ENCODE measurements at regions not wholly inside any gene's neighbourhood (a gene's known extent, or its start where the extent isn't known, plus 50 kb on each side); places are given as distances from the start of the nearest gene placed in this dataset.
"Not testable (repeated sequence)": the region's sequence is repeated elsewhere in the genome, so short reads cannot be mapped to it uniquely, and the experiment has no call there.

DNA sequence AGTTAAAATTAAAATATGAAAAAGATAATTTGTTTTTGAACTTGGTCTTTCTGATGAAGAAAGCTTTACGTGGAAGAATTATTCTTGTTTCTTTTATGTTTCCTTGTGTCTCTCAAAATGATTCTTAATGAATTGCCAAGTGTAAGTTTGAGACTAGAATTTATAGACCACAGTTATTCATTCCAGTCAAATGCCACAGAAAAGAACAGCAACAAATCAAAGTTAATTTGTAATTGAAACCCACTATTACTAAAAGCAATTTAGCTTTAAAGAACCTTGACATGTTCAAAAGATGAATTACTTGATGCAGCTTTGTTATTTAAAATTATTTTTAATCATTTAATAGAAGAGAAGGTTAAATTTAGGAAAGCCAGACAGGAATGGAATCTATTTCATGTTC is 1277.7 kb upstream of the NUDT12 start (continued):
- TF ChIP-seq RARB (CRISPR knock-in tag; IDR thresholded peaks at IDR 0.05) (no peak), CSDC2 (CRISPR knock-in tag; IDR thresholded peaks at IDR 0.05) (no peak), ZNF70 (CRISPR knock-in tag; IDR thresholded peaks at IDR 0.05) (no peak), ZFP3 (CRISPR knock-in tag; IDR thresholded peaks at IDR 0.05) (no peak), TOX (CRISPR knock-in tag; IDR thresholded peaks at IDR 0.05; ENCODE audit: borderline replicate concordance) (peak; percentile 82; the same call in 1 of the 2 replicates)

DNA sequence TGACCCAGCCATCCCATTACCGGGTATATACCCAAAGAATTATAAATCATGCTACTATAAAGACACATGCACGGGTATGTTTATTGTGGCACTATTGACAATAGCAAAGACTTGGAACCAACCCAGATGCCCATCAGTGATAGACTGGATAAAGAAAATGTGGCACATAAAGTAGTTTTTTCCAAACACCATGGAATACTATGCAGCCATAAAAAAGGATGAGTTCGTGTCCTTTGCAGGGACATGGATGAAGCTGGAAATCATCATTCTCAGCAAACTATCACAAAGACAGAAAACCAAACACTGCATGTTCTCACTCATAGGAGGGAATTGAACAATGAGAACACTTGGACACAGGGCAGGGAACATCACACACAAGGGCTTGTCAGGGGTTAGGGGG is 1268.9 kb upstream of the NUDT12 start:
- not testable (repeated sequence) for ATAC-seq

DNA sequence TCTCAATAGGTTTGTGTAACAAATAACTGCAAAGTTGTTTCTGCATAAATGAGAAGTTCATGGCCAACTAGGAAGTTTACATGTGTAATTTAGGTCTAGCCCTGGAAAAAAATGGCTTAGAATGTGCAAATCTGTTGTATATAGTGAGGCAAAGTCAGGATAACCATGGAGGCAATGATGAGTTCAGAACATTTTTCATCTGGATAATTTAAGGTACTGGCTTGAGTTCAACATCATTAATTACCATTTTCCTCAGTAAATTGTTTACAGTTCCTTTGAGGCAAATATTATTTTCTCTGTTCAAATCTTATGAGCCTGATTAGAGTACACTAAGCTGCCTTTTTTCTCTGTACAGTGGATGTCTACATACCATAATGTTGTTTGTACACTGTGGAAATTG is 1259.0 kb upstream of the NUDT12 start:
- TF ChIP-seq GLIS3 (CRISPR knock-in tag; IDR thresholded peaks at IDR 0.05) (no peak), ZC3H10 (CRISPR knock-in tag; IDR thresholded peaks at IDR 0.05) (no peak), OSR1 (CRISPR knock-in tag; IDR thresholded peaks at IDR 0.05) (no peak), ZFP30 (CRISPR knock-in tag; IDR thresholded peaks at IDR 0.05) (no peak), ESRRG (CRISPR knock-in tag; IDR thresholded peaks at IDR 0.05) (no peak), CSDC2 (CRISPR knock-in tag; IDR thresholded peaks at IDR 0.05) (no peak), ZFP3 (CRISPR knock-in tag; IDR thresholded peaks at IDR 0.05) (no peak), RARB (CRISPR knock-in tag; IDR thresholded peaks at IDR 0.05) (no peak), PPARA (CRISPR knock-in tag; IDR thresholded peaks at IDR 0.05; ENCODE audit: borderline replicate concordance) (no peak), ZNF565 (CRISPR knock-in tag; conservative IDR thresholded peaks at IDR 0.05; ENCODE audit: low read depth) (no peak), ARNTL (CRISPR knock-in tag; IDR thresholded peaks at IDR 0.05; ENCODE audit: borderline replicate concordance, low read depth) (no peak), TOX (CRISPR knock-in tag; IDR thresholded peaks at IDR 0.05; ENCODE audit: borderline replicate concordance) (no peak), ZNF70 (CRISPR knock-in tag; IDR thresholded peaks at IDR 0.05) (no peak), BACH2 (CRISPR knock-in tag; IDR thresholded peaks at IDR 0.05; ENCODE audit: borderline replicate concordance) (no peak)
- TF ChIP-seq, protein P1, sequence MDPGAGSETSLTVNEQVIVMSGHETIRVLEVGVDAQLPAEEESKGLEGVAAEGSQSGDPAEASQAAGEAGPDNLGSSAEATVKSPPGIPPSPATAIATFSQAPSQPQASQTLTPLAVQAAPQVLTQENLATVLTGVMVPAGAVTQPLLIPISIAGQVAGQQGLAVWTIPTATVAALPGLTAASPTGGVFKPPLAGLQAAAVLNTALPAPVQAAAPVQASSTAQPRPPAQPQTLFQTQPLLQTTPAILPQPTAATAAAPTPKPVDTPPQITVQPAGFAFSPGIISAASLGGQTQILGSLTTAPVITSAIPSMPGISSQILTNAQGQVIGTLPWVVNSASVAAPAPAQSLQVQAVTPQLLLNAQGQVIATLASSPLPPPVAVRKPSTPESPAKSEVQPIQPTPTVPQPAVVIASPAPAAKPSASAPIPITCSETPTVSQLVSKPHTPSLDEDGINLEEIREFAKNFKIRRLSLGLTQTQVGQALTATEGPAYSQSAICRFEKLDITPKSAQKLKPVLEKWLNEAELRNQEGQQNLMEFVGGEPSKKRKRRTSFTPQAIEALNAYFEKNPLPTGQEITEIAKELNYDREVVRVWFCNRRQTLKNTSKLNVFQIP (CRISPR knock-in tag; IDR thresholded peaks at IDR 0.05; ENCODE audit: borderline replicate concordance, low read depth): no peak
- TF ChIP-seq, protein P2, sequence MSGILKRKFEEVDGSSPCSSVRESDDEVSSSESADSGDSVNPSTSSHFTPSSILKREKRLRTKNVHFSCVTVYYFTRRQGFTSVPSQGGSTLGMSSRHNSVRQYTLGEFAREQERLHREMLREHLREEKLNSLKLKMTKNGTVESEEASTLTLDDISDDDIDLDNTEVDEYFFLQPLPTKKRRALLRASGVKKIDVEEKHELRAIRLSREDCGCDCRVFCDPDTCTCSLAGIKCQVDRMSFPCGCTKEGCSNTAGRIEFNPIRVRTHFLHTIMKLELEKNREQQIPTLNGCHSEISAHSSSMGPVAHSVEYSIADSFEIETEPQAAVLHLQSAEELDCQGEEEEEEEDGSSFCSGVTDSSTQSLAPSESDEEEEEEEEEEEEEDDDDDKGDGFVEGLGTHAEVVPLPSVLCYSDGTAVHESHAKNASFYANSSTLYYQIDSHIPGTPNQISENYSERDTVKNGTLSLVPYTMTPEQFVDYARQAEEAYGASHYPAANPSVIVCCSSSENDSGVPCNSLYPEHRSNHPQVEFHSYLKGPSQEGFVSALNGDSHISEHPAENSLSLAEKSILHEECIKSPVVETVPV (CRISPR knock-in tag; IDR thresholded peaks at IDR 0.05): no peak
- TF ChIP-seq, protein P3, sequence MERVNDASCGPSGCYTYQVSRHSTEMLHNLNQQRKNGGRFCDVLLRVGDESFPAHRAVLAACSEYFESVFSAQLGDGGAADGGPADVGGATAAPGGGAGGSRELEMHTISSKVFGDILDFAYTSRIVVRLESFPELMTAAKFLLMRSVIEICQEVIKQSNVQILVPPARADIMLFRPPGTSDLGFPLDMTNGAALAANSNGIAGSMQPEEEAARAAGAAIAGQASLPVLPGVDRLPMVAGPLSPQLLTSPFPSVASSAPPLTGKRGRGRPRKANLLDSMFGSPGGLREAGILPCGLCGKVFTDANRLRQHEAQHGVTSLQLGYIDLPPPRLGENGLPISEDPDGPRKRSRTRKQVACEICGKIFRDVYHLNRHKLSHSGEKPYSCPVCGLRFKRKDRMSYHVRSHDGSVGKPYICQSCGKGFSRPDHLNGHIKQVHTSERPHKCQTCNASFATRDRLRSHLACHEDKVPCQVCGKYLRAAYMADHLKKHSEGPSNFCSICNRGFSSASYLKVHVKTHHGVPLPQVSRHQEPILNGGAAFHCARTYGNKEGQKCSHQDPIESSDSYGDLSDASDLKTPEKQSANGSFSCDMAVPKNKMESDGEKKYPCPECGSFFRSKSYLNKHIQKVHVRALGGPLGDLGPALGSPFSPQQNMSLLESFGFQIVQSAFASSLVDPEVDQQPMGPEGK (CRISPR knock-in tag; IDR thresholded peaks at IDR 0.05; ENCODE audit: borderline replicate concordance): no peak
- TF ChIP-seq, protein P4, sequence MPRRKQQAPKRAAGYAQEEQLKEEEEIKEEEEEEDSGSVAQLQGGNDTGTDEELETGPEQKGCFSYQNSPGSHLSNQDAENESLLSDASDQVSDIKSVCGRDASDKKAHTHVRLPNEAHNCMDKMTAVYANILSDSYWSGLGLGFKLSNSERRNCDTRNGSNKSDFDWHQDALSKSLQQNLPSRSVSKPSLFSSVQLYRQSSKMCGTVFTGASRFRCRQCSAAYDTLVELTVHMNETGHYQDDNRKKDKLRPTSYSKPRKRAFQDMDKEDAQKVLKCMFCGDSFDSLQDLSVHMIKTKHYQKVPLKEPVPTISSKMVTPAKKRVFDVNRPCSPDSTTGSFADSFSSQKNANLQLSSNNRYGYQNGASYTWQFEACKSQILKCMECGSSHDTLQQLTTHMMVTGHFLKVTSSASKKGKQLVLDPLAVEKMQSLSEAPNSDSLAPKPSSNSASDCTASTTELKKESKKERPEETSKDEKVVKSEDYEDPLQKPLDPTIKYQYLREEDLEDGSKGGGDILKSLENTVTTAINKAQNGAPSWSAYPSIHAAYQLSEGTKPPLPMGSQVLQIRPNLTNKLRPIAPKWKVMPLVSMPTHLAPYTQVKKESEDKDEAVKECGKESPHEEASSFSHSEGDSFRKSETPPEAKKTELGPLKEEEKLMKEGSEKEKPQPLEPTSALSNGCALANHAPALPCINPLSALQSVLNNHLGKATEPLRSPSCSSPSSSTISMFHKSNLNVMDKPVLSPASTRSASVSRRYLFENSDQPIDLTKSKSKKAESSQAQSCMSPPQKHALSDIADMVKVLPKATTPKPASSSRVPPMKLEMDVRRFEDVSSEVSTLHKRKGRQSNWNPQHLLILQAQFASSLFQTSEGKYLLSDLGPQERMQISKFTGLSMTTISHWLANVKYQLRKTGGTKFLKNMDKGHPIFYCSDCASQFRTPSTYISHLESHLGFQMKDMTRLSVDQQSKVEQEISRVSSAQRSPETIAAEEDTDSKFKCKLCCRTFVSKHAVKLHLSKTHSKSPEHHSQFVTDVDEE (CRISPR knock-in tag; IDR thresholded peaks at IDR 0.05): no peak
- ATAC-seq: no peak

DNA sequence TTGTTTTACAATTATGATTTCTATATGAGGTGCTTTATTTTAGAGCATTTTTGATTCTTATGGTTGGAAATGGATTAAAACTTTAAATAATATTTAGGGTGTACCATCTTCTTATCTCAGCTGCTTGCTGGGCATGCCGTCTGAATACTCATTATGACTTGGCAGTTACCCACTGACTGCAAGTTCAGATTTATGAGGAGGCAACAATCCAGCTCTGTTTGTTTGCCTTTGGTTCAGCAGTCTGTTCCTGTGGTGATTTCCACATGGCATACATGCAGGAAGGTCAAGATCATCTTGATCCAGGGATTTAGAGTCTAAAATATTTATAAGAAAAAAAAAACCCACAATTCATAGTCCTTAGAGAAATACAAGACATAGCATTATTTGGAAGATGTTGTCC is 1254.5 kb upstream of the NUDT12 start:
- no peak for ATAC-seq
- no peak for TF ChIP-seq ZNF70 (CRISPR knock-in tag; IDR thresholded peaks at IDR 0.05)
- TF ChIP-seq ZFP30 (CRISPR knock-in tag; IDR thresholded peaks at IDR 0.05): no peak
- TF ChIP-seq ZFP3 (CRISPR knock-in tag; IDR thresholded peaks at IDR 0.05): no peak
- no peak for TF ChIP-seq ESRRG (CRISPR knock-in tag; IDR thresholded peaks at IDR 0.05)
- TF ChIP-seq PPARA (CRISPR knock-in tag; IDR thresholded peaks at IDR 0.05; ENCODE audit: borderline replicate concordance): no peak
- no peak for TF ChIP-seq GLIS3 (CRISPR knock-in tag; IDR thresholded peaks at IDR 0.05)
- no peak for TF ChIP-seq TCF4 (CRISPR knock-in tag; IDR thresholded peaks at IDR 0.05; ENCODE audit: borderline replicate concordance)

DNA sequence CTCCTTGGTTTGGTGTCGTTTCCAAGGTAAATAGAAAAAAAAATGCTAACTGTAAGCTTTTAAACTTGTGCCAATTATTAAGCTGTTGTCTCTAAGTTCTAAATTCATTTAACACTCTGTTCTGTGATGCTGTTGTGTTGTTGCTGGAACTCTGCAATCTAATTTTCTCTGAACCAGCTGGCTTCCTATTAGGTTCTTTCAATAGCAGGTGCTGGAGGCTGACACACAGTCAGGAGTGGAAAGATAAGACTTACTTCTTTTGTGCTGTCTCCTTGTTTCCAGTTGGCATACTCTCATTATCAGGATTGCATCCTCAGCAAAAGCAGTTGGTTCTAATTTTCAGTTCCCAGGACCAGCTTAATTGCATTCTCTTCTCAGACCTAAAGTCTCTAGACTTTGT is 1252.6 kb upstream of the NUDT12 start:
- no peak for ATAC-seq
- TF ChIP-seq, protein P1 (CRISPR knock-in tag; IDR thresholded peaks at IDR 0.05; ENCODE audit: borderline replicate concordance, low read depth): no peak
- TF ChIP-seq, protein P2 (CRISPR knock-in tag; IDR thresholded peaks at IDR 0.05): no peak
- TF ChIP-seq ZC3H10 (CRISPR knock-in tag; IDR thresholded peaks at IDR 0.05): no peak
- no peak for TF ChIP-seq TCF4 (CRISPR knock-in tag; IDR thresholded peaks at IDR 0.05; ENCODE audit: borderline replicate concordance)
- TF ChIP-seq ESRRG (CRISPR knock-in tag; IDR thresholded peaks at IDR 0.05): no peak
- TF ChIP-seq ISL1 (CRISPR knock-in tag; IDR thresholded peaks at IDR 0.05): no peak
- no peak for TF ChIP-seq OSR1 (CRISPR knock-in tag; IDR thresholded peaks at IDR 0.05)
- TF ChIP-seq ARNTL (CRISPR knock-in tag; IDR thresholded peaks at IDR 0.05; ENCODE audit: borderline replicate concordance, low read depth): no peak
- TF ChIP-seq GLIS3 (CRISPR knock-in tag; IDR thresholded peaks at IDR 0.05): no peak
- TF ChIP-seq, protein P3 (CRISPR knock-in tag; IDR thresholded peaks at IDR 0.05; ENCODE audit: borderline replicate concordance): no peak
